Middle frontal gyrus (tissue), 1 donor: ENCODE measurements at regions not wholly inside any gene's neighbourhood (a gene's known extent, or its start where the extent isn't known, plus 50 kb on each side); places are given as distances from the start of the nearest gene placed in this dataset.
"Not testable (repeated sequence)": the region's sequence is repeated elsewhere in the genome, so short reads cannot be mapped to it uniquely, and the experiment has no call there.

Source experiments
- DNase-seq: peaks from one replicate; pipeline ENCODE4 v3.0.0-alpha.2; 2015; ENCODE audit warnings: low spot score; ENCODE audit errors: extremely low spot score

- DNase-seq: no peak
Measured at GRCh38 chr6:132060591-132060990, 109.4 kb upstream of the CCN2 start.

GRCh38 chr6:132058975-132059374 is 107.8 kb upstream of the CCN2 start:
- no peak for DNase-seq

- no peak for DNase-seq
Measured at GRCh38 chr6:132054525-132054924, 103.4 kb upstream of the CCN2 start.

- DNase-seq: no peak
Measured at GRCh38 chr6:132053511-132053910, 102.3 kb upstream of the CCN2 start.

- no peak for DNase-seq
Measured at GRCh38 chr6:132052096-132052495, 100.9 kb upstream of the CCN2 start.

- no peak for DNase-seq
Measured at GRCh38 chr6:132045877-132046276, 94.7 kb upstream of the CCN2 start.

GRCh38 chr6:132043148-132043547 is 92.0 kb upstream of the CCN2 start:
- DNase-seq: no peak

- no peak for DNase-seq
Measured at GRCh38 chr6:132041706-132042105, 90.5 kb upstream of the CCN2 start.

GRCh38 chr6:132028029-132028428 is 76.9 kb upstream of the CCN2 start:
- no peak for DNase-seq

- no peak for DNase-seq
Measured at GRCh38 chr6:132025468-132025867, 74.3 kb upstream of the CCN2 start.

- DNase-seq: no peak
Measured at GRCh38 chr6:132023490-132023889, 72.3 kb upstream of the CCN2 start.

- no peak for DNase-seq
Measured at GRCh38 chr6:132021552-132022375, 70.6 kb upstream of the CCN2 start.

GRCh38 chr6:132020918-132021317 is 69.7 kb upstream of the CCN2 start:
- not testable (repeated sequence) for DNase-seq

GRCh38 chr6:132020138-132020581 is 69.0 kb upstream of the CCN2 start:
- DNase-seq: no peak

- no peak for DNase-seq
Measured at GRCh38 chr6:132019586-132019985, 68.4 kb upstream of the CCN2 start.

- DNase-seq: no peak
Measured at GRCh38 chr6:132017942-132018341, 66.8 kb upstream of the CCN2 start.

- DNase-seq: no peak
Measured at GRCh38 chr6:132016396-132016795, 65.2 kb upstream of the CCN2 start.

GRCh38 chr6:132011582-132011981 is 60.4 kb upstream of the CCN2 start:
- no peak for DNase-seq

GRCh38 chr6:132009175-132009574 is 58.0 kb upstream of the CCN2 start:
- DNase-seq: no peak

GRCh38 chr6:132007474-132008190 is 56.5 kb upstream of the CCN2 start:
- DNase-seq: no peak

- no peak for DNase-seq
Measured at GRCh38 chr6:132005178-132005577, 54.0 kb upstream of the CCN2 start.

- no peak for DNase-seq
Measured at GRCh38 chr6:132004668-132005067, 53.5 kb upstream of the CCN2 start.
